GM21619 (cell line): ENCODE measurements at regions not wholly inside any gene's neighbourhood (a gene's known extent, or its start where the extent isn't known, plus 50 kb on each side); places are given as distances from the start of the nearest gene placed in this dataset.

Experiments
- ATAC-seq: cut with Tn5 transposase; IDR thresholded peaks from one replicate; pipeline ENCODE4 v1.9.1; 2021; ENCODE audit not compliant: unreplicated experiment

DNA sequence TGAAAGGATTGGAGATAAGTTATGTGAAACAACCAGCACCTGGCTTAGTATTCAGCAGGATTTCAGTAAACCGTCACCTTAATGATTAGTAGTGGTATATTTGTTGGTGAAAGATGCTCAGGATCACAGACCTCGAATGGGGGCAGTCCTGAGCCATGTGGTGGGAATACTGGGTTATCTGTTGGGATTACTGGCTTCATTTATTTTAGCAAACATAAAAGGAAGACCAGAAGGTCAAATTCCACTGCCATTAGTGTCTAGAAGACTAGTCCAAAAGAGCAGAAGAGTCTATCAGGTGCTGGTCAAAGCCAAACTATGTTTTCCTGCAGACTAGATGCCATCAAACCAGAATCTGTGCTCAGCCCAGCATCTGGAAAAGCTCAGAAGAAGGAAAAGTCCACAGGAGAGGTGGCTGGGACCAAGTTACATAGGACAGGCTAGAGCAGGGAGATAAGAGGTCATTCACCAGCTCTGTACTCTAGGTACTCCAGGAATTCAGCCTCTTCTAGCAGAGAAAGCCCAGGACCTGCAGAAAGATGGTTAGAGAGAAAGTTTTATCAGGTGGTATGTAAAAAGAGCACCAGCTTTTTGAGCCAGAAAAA is 343.4 kb downstream of the PLPP3 start:
- no peak for ATAC-seq

DNA sequence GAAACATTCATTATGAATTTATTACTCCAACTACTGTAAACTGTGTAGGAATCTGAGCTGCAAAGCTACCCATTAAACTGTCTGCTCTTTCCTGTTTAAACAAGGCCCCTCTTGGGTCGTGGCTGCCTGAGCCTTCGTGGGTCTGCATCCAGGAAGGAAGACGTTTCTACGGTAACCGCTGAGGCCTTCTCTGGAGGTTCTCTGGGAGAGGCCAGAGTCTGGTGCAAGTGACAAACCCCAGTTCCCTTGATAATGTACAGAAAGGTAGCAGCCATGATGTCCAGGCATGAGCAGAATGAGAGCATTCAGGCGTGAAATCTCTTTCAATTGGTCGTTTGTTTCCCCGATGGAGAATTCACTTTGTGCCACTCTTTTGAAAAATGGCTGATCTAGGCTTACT is 350.2 kb downstream of the PLPP3 start:
- ATAC-seq = no peak

DNA sequence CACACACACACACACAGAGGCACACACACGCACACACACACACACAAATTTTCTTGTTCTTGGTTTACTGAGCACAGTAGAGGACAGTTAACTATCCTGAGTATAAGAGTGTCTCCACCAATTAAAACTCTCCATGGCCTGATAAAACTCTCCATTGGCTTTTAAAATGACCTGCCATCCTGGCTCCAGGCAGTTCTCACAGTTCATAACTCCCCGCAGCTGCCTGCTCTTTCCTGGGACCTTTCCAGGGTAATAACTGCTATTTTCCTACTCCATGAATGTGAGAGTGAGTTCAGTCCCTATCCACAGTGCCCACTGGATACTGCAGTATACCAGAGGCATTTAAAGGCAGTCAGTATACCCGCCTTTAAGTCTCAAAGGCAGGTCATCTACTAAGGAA is 351.5 kb downstream of the PLPP3 start:
- no peak for ATAC-seq

DNA sequence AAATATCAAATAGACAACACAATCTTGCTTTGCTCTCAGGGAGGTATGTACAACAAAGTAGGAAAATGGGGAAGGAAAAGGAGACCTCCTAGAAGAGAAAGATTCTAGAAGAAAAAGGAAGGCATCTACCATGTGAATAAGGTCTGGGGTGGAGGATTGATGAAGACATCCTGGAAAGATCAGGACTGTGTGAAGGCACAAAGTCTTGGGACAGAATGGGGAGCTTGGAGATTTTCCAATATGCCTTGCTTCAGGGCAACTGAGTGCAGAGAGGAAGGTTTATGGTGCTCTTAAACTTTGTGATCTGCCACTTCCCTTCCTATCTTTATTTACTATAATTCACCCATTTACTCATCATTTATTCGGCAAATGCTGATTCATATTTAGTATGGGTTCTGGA is 352.0 kb downstream of the PLPP3 start:
- no peak for ATAC-seq

DNA sequence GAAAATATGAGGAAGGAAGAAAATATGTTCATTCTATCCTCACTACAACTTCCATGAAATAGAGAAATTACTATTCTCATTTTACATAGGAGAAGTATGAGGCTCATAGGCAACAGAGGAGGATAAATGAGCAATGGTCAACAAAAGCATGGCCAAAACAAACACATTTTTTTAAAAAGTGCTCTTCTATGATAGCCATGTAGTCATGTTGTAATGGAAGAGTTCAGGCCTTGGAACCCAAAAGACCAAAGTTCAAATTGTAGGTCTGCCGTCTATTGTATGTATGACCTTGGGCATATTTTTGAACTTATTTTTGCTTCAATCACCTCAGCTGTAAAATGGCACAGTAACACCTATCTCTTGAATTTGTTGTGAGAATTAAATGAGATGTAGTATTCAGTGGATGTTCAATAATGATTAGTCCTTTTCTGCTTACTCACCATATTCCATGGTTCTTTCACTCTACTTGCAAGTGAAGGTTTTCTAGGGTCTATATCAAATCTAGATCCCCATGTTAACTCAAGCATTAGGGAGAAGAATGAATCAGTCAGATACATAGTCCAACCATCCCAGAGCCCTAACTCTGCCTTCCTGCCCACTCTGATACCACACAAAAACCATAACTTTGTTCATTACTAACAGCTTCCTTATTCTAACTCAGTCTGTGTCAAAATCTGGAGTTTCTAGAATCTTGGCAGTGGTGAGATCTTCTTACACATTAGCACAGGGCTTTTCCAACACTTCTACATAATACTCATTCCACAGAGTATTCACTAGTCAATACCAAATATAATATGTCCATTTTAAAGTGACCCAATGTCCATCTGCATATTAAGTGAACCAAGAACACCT is 353.2 kb downstream of the PLPP3 start:
- no peak for ATAC-seq

DNA sequence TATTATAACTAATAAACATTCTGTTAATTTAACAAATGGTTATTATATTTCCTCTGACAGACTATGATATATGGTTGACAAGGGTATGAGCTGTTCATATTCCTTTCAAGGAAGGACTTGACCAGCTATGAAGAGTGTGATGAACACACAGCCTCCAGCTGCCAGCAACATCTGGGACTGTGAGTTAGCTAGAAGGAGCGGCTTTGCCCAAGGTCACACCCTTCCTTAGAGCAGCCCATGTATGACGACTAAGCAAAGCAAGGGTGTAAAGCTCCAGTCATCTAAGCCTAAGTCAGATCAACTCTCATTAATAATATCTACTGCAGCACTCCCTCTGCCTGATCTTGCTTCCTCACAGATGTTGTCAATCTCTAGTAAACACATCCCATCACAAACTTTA is 355.4 kb downstream of the PLPP3 start:
- ATAC-seq = no peak

DNA sequence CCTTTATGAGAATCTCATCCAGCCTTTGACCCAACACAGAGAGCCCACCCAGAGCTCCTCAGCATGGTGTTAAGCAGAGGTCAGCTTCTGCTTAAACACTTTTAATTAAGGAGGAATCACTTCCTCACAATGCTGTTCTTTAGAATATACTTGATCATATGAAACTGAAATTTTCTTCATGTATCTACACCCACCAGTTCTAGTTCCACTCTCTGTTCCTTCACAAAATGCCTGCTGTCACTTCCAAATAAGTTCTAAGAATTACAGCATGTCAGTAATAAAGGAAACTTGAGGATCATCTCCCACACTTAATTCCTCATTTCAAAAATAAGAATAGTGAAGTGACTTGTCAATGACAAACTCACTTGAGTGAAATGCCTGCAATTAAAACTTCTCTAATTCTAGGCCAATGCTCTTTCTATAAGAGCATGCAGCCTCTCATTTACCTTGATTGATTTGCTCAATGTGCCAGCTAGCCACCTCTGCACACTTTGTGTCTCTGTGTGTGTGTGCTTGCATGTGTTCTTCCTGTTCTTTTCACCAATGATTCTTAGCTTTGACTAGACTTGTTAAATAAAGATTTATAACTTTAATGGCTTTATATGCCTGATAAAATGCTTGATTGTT is 356.3 kb downstream of the PLPP3 start:
- no peak for ATAC-seq

DNA sequence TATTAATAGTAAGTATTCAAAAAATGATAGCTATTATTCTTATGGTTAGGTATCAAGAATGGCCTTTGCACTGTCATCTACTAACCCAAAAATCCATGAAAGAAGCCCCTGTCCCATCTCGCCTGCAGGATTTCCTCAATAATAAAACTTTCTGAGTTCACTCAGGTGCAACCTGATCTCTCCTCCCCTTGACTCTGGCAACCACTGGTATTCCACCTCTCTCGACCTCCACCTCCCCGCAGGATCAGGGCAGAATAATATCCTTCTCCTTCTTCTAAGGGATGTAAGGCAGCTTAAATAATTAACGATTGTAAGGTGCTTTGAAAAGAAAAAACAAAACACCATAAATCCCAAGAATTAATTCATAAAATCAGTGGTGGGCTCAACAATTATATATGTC is 359.3 kb downstream of the PLPP3 start:
- no peak for ATAC-seq

DNA sequence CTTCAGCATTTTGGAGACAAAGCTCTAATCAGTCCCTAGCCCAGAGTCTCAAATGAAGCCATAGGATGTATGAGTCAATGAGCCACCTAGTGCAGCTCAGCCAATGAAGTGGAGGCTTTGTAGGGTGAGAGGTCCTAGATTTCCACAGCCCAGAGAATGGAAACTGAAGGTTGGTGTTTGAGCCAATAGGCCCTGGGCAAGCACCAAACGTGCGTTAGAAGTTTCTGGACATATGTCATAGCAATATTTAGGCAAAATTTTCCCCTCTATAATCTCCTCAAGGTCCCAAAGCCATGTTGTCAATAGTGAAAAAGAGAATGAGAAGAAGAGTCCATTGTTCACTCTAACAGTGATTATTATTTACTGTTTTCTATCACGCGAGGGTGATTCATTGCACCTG is 361.3 kb downstream of the PLPP3 start:
- no peak for ATAC-seq

DNA sequence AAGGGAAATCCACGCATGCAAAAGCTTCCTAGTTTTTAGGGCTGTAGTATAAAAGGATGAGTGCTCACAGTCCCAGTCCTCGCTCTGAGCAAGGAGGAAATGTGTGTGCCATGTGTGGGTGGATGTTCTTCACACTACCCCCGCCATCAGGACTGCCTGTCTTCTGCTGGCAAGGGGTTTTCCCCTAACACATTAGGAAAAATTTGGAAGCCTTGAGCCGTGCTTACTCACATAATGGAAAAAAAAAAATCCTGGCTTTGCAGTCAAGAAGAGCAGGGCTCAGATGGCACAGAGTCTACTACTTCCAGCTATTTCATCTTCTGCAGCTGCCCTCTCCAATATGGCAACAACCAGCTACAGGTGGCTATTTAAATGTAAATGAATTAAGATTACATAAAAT is 363.1 kb downstream of the PLPP3 start:
- ATAC-seq = no peak

DNA sequence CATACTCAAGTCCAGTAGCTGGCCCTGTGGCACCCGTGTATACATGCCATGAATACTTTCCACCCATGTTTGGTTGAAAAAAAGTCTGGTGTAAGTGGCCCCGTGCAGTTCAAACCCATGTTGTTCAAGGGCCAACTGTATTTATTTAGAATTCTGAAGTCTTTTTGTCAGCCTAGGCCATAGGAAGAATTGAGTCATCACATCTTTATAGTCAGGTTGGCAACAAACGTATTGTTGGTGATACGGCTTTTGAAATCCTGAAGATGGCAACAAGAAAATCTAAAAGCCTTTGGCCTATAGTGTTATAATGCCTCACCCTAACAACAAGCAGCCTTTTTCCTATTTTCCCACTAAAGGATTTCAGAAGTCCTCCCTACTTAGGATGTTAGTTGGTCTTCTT is 363.6 kb downstream of the PLPP3 start:
- no peak for ATAC-seq

DNA sequence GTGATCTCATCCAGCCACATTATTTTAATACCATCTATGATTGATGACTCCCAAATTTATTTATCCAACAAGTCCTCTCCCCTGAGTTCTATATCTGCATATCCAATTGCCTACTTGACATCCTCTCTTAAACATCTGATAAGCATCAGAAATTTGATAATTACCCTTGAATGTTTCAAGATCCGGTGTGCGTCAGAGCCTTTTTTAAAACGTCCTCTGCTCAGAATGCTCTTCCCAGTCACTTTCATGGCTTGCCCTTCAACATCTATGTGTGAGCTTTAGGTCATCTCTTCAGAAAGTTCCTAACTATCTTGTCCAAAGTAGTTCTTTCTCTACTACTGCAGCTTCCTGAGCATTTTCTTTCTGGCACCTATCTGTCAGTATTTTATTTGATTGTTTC is 364.3 kb downstream of the PLPP3 start:
- no peak for ATAC-seq

DNA sequence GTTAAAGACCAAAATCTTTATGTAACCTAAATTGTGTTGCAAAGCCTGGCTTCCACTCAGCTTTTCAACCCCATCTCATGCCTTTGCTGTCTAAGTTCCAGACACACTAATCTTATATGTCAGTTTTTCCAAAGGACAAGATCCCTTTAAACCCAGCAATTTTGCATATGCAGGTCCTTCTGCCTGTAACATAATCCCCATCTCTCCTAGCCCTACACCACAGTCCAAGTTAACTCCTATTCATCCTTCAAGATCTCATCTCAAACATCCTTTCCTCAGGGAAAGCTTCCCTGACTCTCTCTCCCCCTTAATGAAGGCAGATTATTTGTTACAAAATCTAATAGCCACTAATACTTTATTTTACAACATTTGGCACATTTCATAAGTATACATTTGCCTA is 366.3 kb downstream of the PLPP3 start:
- no peak for ATAC-seq

DNA sequence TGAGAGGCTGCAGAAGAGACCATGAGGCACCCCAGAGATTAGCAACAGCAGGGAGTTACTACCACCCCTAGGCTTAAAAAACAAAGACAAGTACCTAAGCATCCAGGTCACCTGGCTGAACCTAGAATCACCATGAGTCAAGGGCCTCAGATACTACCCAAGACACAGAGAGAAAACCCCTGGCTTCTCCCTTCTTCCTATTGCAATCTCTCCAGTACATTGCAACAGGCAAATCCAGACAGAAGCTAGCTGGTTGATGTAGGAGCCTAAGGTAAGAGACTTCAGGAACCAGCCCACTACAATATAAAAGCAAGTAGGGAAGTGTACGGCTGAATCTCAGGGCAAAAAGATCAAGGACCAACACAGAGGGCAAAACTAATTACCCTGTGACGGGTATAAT is 367.2 kb downstream of the PLPP3 start:
- no peak for ATAC-seq

DNA sequence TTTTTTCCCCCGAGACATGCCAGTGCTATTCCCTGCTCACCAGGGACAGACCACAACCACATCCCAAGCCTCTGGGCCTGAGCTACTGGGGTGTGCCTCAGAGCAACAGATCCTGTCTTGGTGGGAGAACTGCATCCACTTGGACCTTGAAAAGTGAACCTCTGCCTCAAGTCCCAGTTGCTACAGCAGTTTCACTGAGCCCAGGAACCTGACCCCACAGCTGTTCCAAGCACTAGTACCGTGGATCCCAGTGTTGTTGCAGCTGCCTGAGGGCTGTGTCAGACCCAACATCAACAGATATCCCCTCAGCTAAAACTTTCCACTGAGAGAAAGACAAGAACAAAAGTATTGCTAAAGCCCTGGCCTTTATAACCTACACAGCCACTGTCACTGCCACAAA is 373.0 kb downstream of the PLPP3 start:
- ATAC-seq = no peak

DNA sequence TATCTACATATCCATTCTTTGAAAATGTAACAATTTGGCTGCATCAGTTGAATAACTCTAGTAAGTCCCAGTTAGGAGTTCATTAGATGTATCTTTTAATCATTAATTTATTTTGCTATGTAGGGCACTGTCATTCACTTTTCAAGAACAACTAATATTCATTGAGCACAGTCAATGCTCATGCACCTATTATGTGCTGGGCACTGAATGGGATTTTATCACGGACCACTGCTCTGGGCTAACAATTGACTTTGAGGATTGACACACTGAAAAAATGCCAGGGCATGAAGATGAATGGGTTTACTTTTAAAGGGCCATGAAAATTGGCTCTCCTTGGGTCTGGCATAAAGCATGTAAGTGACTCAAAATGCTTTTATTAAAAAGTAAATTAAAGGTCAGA is 375.2 kb downstream of the PLPP3 start:
- ATAC-seq = no peak

DNA sequence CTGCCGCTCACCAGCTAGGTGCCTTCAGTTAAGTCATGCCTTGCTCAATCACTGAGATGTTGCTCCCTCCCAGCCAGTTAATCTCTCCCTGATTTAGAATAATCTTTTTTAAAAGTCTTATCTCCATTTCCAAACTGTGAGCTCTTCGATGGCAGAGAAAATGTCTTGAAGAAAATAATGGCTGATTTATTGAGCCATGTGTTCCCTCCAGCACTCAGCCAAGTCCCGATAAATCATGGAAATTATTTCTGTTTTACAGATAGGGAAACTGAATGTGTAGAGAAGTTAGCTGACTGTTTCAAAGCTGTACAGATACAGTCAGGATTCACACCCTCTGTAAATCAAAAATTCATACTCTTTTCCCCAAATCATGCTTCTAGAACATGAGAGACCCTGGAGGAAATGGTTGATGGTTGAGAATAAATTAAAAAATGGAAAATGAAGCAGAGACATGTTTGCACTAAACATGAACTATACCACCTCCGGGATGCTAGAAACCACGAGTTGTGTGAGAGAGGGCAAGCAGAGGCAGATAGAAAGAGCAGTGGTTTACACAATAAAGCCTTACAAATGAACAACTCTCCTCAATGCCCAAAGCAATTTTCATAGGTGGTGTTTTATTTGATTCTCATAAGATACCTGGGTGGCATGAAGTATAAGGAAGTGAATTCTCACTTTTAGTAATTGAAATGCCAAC is 376.4 kb downstream of the PLPP3 start:
- ATAC-seq = no peak

DNA sequence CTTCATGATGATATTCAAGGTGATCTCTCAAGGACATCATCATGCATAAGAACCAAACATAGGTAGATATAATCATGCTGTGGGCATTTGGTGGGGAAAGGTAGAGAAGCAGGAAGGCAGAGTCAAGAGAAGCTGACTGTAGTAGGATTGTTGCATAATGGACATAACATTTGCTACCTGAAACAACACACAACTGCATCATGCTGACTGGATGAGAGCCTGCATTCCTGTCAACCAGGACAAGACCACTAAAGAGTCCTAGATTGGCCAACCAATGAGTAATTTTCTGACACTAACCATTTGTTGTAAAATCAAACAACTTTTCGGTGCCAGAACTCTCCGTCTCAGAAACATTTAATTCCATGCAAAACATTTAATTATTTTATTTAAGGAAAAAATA is 377.2 kb downstream of the PLPP3 start:
- no peak for ATAC-seq

DNA sequence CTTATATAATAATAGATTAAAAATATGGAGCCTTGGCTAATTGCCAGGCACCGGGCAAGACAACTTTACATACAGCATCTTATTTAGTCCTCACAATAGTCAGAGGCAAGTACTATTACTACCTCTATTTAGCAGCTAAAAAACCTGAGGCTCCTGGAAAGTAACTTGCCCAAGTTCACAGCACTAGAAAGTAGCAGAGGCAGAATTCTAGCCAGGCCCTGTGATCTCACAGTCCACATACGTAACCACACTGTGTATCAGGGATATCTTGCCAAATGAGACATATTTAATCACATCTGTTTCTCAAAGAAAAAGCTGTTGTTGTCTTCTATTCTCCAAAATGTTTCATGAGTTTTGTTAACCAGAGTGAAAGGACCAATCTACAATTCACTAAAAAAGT is 378.5 kb downstream of the PLPP3 start:
- no peak for ATAC-seq

DNA sequence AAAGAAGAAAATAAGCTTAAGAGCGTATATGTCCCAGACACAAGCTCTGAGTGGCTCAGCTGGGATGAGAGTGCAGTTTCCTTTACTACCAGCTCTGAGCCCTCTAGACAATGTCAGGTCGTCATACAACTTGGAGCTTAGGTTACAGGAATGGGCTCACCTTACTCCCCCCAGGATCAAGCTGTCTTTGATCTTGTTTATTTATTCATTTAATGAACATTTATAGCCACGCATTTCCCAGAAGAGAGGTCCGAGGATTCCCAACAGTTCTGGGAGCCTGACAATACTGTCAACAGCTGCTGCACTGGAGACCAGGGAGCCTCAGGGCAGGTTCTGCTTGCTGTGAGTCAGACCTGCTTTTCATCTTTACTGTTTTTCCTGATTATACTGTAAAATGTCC is 378.9 kb downstream of the PLPP3 start:
- ATAC-seq = no peak

DNA sequence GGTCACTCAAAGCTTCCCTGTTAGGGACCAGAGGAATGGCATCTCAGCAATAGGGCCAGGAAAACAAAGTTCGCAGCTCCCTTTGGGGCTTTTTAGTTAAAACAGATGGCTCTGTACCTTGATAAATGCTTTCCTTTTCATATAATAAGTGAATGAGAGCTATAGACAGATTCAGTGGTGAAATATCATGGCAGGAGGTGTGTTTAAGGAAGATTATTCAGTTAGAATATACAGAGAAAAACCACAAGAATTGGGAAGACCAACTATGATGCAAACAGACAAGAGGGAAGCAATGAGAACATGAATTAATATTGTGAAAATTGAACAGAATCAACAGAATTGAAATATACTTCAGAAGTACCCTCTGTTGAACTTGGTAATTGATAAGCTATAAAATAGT is 379.4 kb downstream of the PLPP3 start:
- ATAC-seq = no peak

DNA sequence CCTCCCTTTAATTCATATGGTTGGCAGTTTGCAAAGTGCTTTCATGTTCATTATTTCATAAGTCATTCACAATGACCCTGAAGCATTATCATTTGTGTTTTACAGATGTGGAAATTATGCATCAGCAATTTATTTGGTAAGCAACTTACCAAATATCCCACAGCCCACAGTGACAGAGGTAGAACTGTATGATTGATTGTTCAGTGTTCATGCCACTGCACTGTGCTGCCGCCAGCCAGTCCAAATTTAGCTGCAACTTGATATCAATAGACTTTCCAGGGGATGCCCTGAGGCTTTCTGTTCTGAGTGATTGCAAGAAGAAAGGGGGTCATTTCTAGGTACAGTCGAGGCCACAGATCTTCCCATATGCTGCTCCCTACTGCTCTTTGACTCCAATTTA is 380.3 kb downstream of the PLPP3 start:
- ATAC-seq = no peak
